ENCODE measurements at regions not wholly inside any gene's neighbourhood (a gene's known extent, or its start where the extent isn't known, plus 50 kb on each side); places are given as distances from the start of the nearest gene placed in this dataset.

DNA sequence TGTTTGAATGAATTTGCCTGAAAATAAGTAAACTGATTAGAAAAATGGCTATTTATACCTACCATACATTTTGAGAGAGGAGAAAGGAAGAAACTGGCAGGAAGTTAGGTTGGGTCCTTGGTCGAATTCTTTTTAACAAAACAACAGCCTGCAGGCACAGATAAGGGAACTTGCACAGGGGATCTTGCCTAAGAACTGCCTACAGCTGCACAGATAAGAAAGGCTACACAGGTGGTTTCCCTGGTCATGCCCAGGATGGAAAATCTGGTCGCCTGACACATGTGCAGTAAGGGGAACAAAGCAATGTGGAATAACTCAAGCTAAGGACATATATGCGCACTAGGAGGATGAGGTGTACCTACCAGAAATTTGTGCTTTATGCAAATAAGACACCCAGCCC, 732.1 kb upstream of the POT1 start (continued):
- TF ChIP-seq, protein P1, sequence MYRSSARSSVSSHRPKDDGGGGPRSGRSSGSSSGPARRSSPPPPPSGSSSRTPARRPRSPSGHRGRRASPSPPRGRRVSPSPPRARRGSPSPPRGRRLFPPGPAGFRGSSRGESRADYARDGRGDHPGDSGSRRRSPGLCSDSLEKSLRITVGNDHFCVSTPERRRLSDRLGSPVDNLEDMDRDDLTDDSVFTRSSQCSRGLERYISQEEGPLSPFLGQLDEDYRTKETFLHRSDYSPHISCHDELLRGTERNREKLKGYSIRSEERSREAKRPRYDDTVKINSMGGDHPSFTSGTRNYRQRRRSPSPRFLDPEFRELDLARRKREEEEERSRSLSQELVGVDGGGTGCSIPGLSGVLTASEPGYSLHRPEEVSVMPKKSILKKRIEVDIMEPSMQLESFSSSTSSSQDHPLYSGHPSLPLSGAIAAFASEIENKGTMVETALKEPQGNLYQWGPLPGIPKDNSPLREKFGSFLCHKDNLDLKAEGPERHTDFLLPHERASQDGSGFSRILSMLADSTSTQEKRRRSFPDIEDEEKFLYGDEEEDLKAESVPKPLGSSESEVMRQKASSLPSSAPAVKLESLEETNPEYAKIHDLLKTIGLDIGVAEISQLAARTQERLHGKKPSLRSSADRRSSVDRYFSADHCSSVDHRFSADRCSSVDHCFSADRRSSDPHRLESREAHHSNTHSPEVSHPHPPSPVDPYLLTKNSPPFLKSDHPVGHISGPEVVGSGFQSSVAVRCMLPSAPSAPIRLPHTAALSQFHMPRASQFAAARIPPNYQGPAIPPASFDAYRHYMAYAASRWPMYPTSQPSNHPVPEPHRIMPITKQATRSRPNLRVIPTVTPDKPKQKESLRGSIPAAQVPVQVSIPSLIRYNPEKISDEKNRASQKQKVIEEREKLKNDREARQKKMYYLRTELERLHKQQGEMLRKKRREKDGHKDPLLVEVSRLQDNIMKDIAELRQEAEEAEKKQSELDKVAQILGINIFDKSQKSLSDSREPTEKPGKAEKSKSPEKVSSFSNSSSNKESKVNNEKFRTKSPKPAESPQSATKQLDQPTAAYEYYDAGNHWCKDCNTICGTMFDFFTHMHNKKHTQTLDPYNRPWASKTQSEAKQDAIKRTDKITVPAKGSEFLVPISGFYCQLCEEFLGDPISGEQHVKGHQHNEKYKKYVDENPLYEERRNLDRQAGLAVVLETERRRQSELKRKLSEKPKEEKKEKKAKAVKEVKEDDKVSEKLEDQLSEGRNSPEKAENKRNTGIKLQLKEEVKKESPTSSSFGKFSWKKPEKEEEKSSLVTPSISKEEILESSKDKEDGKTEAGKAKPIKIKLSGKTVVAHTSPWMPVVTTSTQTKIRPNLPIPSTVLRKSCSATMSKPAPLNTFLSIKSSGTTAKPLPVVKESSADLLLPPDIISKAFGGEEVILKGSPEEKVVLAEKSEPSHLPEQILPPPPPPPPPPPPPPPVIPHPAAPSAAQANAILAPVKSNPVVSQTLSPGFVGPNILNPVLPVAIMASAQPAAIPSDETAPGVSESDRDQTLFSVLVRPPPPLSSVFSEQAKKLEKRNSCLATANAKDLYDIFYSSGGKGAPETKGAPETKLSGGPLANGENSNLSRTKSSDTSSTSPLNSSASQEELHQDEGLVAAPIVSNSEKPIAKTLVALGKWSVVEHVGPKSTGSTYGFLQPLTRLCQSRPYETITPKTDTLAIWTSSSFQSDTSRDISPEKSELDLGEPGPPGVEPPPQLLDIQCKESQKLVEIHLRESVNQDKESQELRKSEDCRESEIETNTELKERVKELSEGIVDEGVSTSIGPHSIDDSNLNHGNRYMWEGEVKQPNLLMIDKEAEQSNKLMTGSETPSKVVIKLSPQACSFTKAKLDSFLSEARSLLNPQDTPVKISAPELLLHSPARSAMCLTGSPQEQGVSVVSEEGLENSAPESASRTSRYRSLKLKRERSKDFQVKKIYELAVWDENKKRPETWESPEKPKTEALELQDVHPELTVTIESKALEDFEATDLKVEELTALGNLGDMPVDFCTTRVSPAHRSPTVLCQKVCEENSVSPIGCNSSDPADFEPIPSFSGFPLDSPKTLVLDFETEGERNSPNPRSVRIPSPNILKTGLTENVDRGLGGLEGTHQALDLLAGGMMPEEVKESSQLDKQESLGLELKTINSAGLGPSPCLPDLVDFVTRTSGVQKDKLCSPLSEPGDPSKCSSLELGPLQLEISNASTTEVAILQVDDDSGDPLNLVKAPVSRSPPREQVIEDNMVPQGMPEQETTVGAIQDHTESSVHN (IDR thresholded peaks at IDR 0.05; ENCODE audit: borderline replicate concordance in 1 of 2, low read depth in 1 of 2) = no peak
- TF ChIP-seq TAF9B (IDR thresholded peaks at IDR 0.05; ENCODE audit: partially characterized antibody) (no peak), ZNF785 (CRISPR knock-in tag; IDR thresholded peaks at IDR 0.05) (no peak), HIVEP1 (CRISPR knock-in tag; IDR thresholded peaks at IDR 0.05) (no peak), BRCA1 (IDR thresholded peaks at IDR 0.05) (no peak), BRCA1 (CRISPR knock-in tag; IDR thresholded peaks at IDR 0.05) (no peak), TGIF2 (CRISPR knock-in tag; IDR thresholded peaks at IDR 0.05) (no peak), CBFA2T3 (IDR thresholded peaks at IDR 0.05) (peak; percentile 94), COPS2 (conservative IDR thresholded peaks at IDR 0.05) (no peak), SIX5 (IDR thresholded peaks at IDR 0.05; ENCODE audit: borderline replicate concordance in 1 of 2, insufficient read depth in 1 of 2, low read depth in 1 of 2, low read length in 2 of 2) (no peak)
- TF ChIP-seq, protein P2, sequence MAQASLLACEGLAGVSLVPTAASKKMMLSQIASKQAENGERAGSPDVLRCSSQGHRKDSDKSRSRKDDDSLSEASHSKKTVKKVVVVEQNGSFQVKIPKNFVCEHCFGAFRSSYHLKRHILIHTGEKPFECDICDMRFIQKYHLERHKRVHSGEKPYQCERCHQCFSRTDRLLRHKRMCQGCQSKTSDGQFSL (CRISPR knock-in tag; IDR thresholded peaks at IDR 0.05) = no peak
- TF ChIP-seq, protein P2 (tag; IDR thresholded peaks at IDR 0.05) = no peak
- TF ChIP-seq, protein P3, sequence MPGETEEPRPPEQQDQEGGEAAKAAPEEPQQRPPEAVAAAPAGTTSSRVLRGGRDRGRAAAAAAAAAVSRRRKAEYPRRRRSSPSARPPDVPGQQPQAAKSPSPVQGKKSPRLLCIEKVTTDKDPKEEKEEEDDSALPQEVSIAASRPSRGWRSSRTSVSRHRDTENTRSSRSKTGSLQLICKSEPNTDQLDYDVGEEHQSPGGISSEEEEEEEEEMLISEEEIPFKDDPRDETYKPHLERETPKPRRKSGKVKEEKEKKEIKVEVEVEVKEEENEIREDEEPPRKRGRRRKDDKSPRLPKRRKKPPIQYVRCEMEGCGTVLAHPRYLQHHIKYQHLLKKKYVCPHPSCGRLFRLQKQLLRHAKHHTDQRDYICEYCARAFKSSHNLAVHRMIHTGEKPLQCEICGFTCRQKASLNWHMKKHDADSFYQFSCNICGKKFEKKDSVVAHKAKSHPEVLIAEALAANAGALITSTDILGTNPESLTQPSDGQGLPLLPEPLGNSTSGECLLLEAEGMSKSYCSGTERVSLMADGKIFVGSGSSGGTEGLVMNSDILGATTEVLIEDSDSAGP (CRISPR knock-in tag; IDR thresholded peaks at IDR 0.05) = no peak
- TF ChIP-seq, protein P4, sequence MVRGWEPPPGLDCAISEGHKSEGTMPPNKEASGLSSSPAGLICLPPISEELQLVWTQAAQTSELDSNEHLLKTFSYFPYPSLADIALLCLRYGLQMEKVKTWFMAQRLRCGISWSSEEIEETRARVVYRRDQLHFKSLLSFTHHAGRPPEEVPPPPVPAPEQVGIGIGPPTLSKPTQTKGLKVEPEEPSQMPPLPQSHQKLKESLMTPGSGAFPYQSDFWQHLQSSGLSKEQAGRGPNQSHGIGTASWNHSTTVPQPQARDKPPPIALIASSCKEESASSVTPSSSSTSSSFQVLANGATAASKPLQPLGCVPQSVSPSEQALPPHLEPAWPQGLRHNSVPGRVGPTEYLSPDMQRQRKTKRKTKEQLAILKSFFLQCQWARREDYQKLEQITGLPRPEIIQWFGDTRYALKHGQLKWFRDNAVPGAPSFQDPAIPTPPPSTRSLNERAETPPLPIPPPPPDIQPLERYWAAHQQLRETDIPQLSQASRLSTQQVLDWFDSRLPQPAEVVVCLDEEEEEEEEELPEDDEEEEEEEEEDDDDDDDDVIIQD (CRISPR knock-in tag; IDR thresholded peaks at IDR 0.05) = no peak
- TF ChIP-seq, protein P5, sequence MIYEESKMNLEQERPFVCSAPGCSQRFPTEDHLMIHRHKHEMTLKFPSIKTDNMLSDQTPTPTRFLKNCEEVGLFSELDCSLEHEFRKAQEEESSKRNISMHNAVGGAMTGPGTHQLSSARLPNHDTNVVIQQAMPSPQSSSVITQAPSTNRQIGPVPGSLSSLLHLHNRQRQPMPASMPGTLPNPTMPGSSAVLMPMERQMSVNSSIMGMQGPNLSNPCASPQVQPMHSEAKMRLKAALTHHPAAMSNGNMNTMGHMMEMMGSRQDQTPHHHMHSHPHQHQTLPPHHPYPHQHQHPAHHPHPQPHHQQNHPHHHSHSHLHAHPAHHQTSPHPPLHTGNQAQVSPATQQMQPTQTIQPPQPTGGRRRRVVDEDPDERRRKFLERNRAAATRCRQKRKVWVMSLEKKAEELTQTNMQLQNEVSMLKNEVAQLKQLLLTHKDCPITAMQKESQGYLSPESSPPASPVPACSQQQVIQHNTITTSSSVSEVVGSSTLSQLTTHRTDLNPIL (CRISPR knock-in tag; IDR thresholded peaks at IDR 0.05) = no peak
